Breast epithelium (tissue), 4 donors: ENCODE measurements at regions not wholly inside any gene's neighbourhood (a gene's known extent, or its start where the extent isn't known, plus 50 kb on each side); places are given as distances from the start of the nearest gene placed in this dataset.

Source experiments
- DNase-seq, 2 donors: peaks; one replicate each; pipeline ENCODE4 v3.0.0-alpha.2; 2019; ENCODE audit warnings: low spot score in 2 of 2
- H3K27ac ChIP-seq, 2 donors: fragments of 200-600 bp; sonication (generic) in 1 of 2; one replicate each; pipeline ENCODE4 v1.5.1; 2016 to 2019; ENCODE audit warnings: mild to moderate bottlenecking in 1 of 2
- H3K27me3 ChIP-seq, 2 donors: fragments of 200-600 bp; sonication (generic) in 1 of 2; one replicate each; pipeline versions ENCODE4 v1.5.1 to v1.6.0; 2017 to 2019; ENCODE audit warnings: control low read depth in 1 of 2, mild to moderate bottlenecking in 1 of 2
- H3K36me3 ChIP-seq: fragments of 200-600 bp; one replicate; pipeline ENCODE4 v1.5.1; 2019
- H3K4me1 ChIP-seq, 2 donors: fragments of 200-600 bp; sonication (generic); one replicate each; pipeline ENCODE4 v1.5.1; 2016 to 2019; ENCODE audit warnings: control low read depth in 1 of 2
- H3K4me3 ChIP-seq, 3 donors: fragments of 200-600 bp; sonication (generic); 1 replicate in 2 of 3; 2 replicates in 1 of 3; pipeline ENCODE4 v1.5.1; 2016 to 2019; ENCODE audit warnings: mild to moderate bottlenecking in 3 of 3, moderate library complexity in 2 of 3
- H3K9me3 ChIP-seq, 2 donors: fragments of 200-600 bp; sonication (generic) in 1 of 2; one replicate each; pipeline ENCODE4 v1.5.1; 2016 to 2019; ENCODE audit warnings: control low read depth in 1 of 2
- POLR2A ChIP-seq: fragments of 450-650 bp; IDR thresholded peaks from one replicate; pipeline ENCODE4 v1.6.1; 2016; ENCODE audit warnings: antibody characterized with exemption, mild to moderate bottlenecking, moderate library complexity
- POLR2AphosphoS5 ChIP-seq, 3 donors: sonication (generic); formaldehyde crosslinking; IDR thresholded peaks; one replicate each; pipeline ENCODE4 v1.6.1; 2017; ENCODE audit warnings: antibody characterized with exemption in 3 of 3
- intact Hi-C: fragments of 100-400 bp; cut with DNase I; formaldehyde crosslinking; loops from one replicate; pipeline ENCODE4 v1.15.1; 2023; ENCODE audit warnings: low total_unique reads
- TF ChIP-seq, protein P1 (sequence below), 3 donors: fragments of 450-650 bp; IDR thresholded peaks; one replicate each; pipeline ENCODE4 v1.5.1; 2016 to 2017; ENCODE audit warnings: antibody characterized with exemption in 3 of 3, mild to moderate bottlenecking in 3 of 3, moderate library complexity in 3 of 3

DNA sequence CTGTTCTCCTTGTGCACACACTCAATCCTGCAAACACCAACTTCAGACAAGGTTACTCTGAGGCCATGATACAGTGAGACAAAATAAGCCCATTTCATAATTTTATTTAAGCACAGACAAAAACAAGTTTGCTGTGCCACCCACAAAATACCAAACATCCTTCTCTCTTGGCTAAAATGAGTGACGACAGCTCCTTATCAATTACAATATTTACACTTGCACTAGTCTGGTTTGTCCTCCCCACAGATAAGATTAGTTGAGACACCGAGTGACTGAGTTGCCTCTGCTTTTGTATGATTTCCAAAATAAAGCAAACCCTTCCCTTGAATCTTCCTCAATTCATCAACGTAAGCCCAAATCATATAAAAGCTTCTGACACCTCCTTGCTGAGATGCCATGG, 233.5 kb upstream of the ATP10A start:
- Histone ChIP-seq H3K27ac (no peak overlapping the region), H3K4me1 (no peaks in the 10 kb centered on the region), H3K4me3 (no peak overlapping the region), H3K27me3 (no peaks in the 10 kb centered on the region), H3K36me3 (no peaks in the 10 kb centered on the region), H3K9me3 (no peaks in the 10 kb centered on the region)
- intact Hi-C loops, result no loop called here
- TF ChIP-seq POLR2AphosphoS5 (IDR thresholded peaks at IDR 0.05) (no peak), POLR2A (no peak)
- TF ChIP-seq, protein P1, sequence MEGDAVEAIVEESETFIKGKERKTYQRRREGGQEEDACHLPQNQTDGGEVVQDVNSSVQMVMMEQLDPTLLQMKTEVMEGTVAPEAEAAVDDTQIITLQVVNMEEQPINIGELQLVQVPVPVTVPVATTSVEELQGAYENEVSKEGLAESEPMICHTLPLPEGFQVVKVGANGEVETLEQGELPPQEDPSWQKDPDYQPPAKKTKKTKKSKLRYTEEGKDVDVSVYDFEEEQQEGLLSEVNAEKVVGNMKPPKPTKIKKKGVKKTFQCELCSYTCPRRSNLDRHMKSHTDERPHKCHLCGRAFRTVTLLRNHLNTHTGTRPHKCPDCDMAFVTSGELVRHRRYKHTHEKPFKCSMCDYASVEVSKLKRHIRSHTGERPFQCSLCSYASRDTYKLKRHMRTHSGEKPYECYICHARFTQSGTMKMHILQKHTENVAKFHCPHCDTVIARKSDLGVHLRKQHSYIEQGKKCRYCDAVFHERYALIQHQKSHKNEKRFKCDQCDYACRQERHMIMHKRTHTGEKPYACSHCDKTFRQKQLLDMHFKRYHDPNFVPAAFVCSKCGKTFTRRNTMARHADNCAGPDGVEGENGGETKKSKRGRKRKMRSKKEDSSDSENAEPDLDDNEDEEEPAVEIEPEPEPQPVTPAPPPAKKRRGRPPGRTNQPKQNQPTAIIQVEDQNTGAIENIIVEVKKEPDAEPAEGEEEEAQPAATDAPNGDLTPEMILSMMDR (IDR thresholded peaks at IDR 0.05), result no peak
- DNase-seq, result no peak

GRCh38 chr15:26095710-26096330, 232.7 kb upstream of the ATP10A start:
- Histone ChIP-seq H3K27ac (no peak overlapping the region), H3K4me1 (no peaks in the 10 kb centered on the region), H3K9me3 (no peaks in the 10 kb centered on the region), H3K36me3 (no peaks in the 10 kb centered on the region), H3K4me3 (no peak overlapping the region), H3K27me3 (no peaks in the 10 kb centered on the region)
- no peak for TF ChIP-seq POLR2AphosphoS5 (IDR thresholded peaks at IDR 0.05)
- TF ChIP-seq, protein P1 (IDR thresholded peaks at IDR 0.05), result no peak
- no peak for TF ChIP-seq POLR2A
- no peak for DNase-seq
- intact Hi-C loops, result no loop called here

DNA sequence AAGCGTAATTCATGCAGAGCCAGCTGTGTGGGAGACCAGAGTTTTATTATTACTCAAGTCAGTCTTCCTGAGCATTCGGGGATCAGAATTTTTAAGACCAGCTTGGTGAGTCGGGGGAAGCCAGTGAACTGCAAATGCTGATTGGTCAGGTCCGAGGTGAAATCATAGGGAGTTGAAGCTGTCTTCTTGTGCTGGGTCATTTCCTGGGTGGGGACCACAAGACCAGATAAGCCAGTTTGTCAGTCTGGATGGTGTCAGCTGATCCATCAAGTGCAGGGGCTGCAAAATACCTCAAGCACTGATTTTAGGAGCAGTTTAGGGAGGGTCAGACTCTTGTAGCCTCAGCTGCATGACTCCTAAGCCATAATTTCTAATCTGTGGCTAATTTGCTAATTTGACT, 228.1 kb upstream of the ATP10A start:
- H3K4me3 ChIP-seq, result no peak overlapping the region
- no peak for DNase-seq
- no peaks in the 10 kb centered on the region for H3K9me3 ChIP-seq
- intact Hi-C loops, result no loop called here
- TF ChIP-seq POLR2A, result no peak
- H3K4me1 ChIP-seq, result no peaks in the 10 kb centered on the region
- H3K36me3 ChIP-seq, result no peaks in the 10 kb centered on the region
- no peaks in the 10 kb centered on the region for H3K27me3 ChIP-seq
- no peak overlapping the region for H3K27ac ChIP-seq

- intact Hi-C loops, result no loop called here
- H3K36me3 ChIP-seq, result no peaks in the 10 kb centered on the region
- no peak for DNase-seq
- no peak overlapping the region for H3K4me3 ChIP-seq
- no peaks in the 10 kb centered on the region for H3K27me3 ChIP-seq
- no peaks in the 10 kb centered on the region for H3K9me3 ChIP-seq
- H3K27ac ChIP-seq, result no peak overlapping the region
- TF ChIP-seq POLR2A (no peak), POLR2AphosphoS5 (IDR thresholded peaks at IDR 0.05) (no peak)
- TF ChIP-seq, protein P1 (IDR thresholded peaks at IDR 0.05), result no peak
- H3K4me1 ChIP-seq, result no peaks in the 10 kb centered on the region
Observed at GRCh38 chr15:26087881-26088280, 224.8 kb upstream of the ATP10A start.

DNA sequence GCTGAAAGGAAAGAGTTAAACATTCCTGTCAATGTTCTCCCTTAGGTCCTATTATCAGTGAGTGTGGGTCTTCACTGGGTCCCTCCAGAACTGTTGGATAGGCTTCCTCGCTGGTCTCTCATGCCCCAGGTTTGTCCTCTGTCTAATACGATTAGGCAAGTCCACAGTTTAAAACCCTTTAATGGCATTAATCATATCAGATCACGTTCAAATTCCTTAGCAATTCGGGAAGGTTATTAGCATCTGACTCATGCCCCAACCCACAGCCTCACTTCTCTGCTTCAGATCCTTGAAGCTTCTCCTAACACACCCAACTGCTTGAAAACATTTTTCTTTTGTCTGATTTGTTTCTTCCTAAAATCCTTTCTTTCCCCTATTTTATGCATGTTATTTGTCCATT, 224.3 kb upstream of the ATP10A start:
- Histone ChIP-seq H3K27ac (no peak overlapping the region), H3K9me3 (no peaks in the 10 kb centered on the region), H3K27me3 (no peaks in the 10 kb centered on the region), H3K4me1 (no peaks in the 10 kb centered on the region), H3K4me3 (no peak overlapping the region), H3K36me3 (no peaks in the 10 kb centered on the region)
- TF ChIP-seq POLR2AphosphoS5 (IDR thresholded peaks at IDR 0.05) (no peak), POLR2A (no peak)
- TF ChIP-seq, protein P1 (IDR thresholded peaks at IDR 0.05), result no peak
- no peak for DNase-seq
- intact Hi-C loops, result no loop called here

DNA sequence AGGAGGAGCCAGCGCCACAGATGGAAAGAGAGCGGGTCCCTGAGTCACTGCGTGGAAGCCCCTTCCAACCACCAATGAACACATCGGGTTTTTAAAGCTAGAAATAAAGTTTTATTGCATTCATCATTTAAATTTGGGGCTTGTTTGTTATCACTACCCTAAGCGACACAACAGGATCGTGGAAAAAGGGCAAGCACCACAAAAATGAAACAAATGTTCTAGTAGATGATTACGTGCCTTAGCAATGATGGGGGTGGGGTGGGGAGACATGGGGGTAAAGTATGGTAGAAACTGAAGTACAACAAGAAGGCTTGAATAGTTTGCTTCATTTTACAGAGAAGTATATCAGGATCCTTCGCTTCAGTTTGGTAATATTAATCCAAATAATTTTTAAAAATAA, 221.6 kb upstream of the ATP10A start:
- no peak overlapping the region for H3K4me3 ChIP-seq
- H3K4me1 ChIP-seq, result no peaks in the 10 kb centered on the region
- no peak overlapping the region for H3K27ac ChIP-seq
- TF ChIP-seq POLR2A (no peak), POLR2AphosphoS5 (IDR thresholded peaks at IDR 0.05) (no peak)
- TF ChIP-seq, protein P1 (IDR thresholded peaks at IDR 0.05), result no peak
- no peak for DNase-seq
- intact Hi-C loops, result no loop called here
- no peaks in the 10 kb centered on the region for H3K36me3 ChIP-seq
- H3K9me3 ChIP-seq, result no peaks in the 10 kb centered on the region
- H3K27me3 ChIP-seq, result no peaks in the 10 kb centered on the region
